CD4-positive, alpha-beta memory T cell (primary cell): ENCODE measurements at regions not wholly inside any gene's neighbourhood (a gene's known extent, or its start where the extent isn't known, plus 50 kb on each side); places are given as distances from the start of the nearest gene placed in this dataset.

ENCODE experiments used
- CTCF ChIA-PET: fragments of 350-600 bp; sonication (Branson Sonifier 250); formaldehyde crosslinking; loops from one replicate; lab custom pipeline; 2021; ENCODE audit warnings: inconsistent platforms; ENCODE audit not compliant: partially characterized antibody; lab: Charles Lee
- POLR2A ChIA-PET: fragments of 350-600 bp; sonication (Branson Sonifier 250); formaldehyde crosslinking; loops from one replicate; lab custom pipeline; 2021; ENCODE audit not compliant: partially characterized antibody; lab: Charles Lee
- DNase-seq, 5 donors: peaks; one replicate each; pipeline versions ENCODE4 v3.0.0 to v3.0.0-alpha.2; 2020 to 2022; ENCODE audit warnings: mixed read lengths in 1 of 5
- H3K27ac ChIP-seq: one replicate; pipeline ENCODE4 v1.7.0; 2013; ENCODE audit warnings: low read depth, low read length
- H3K27me3 ChIP-seq: 2 replicates; pipeline ENCODE4 v1.7.0; 2013; ENCODE audit warnings: mild to moderate bottlenecking, low read length, moderate library complexity; ENCODE audit not compliant: insufficient read depth
- H3K36me3 ChIP-seq: 2 replicates; pipeline ENCODE4 v1.7.0; 2013; ENCODE audit warnings: mild to moderate bottlenecking, low read length, moderate library complexity; ENCODE audit not compliant: insufficient read depth
- H3K4me1 ChIP-seq: 2 replicates; pipeline ENCODE4 v1.7.0; 2013; ENCODE audit warnings: mild to moderate bottlenecking, low read length, moderate library complexity; ENCODE audit not compliant: insufficient read depth
- H3K4me3 ChIP-seq, 2 donors: one replicate each; pipeline ENCODE4 v1.7.0; 2013; ENCODE audit warnings: low read length in 2 of 2, mild to moderate bottlenecking in 1 of 2
- H3K9me3 ChIP-seq, 2 donors: one replicate each; pipeline ENCODE4 v1.7.0; 2013; ENCODE audit warnings: low read length in 2 of 2, control low read depth in 1 of 2; ENCODE audit not compliant: control insufficient read depth in 1 of 2
- H3K27ac Mint-ChIP-seq, 7 donors: one replicate each; pipeline ENCODE4 v1.8.0; 2020 to 2021; ENCODE audit warnings: mixed read lengths in 7 of 7, mild to moderate bottlenecking in 6 of 7, inconsistent platforms in 3 of 7, moderate library complexity in 3 of 7
- H3K27me3 Mint-ChIP-seq, 2 donors: one replicate each; pipeline ENCODE4 v1.8.0; 2020 to 2021; ENCODE audit warnings: mixed read lengths in 2 of 2
- H3K36me3 Mint-ChIP-seq, 2 donors: one replicate each; pipeline ENCODE4 v1.8.0; 2020 to 2021; ENCODE audit warnings: mixed read lengths in 2 of 2, inconsistent platforms in 1 of 2, mild to moderate bottlenecking in 1 of 2
- H3K4me1 Mint-ChIP-seq, 4 donors: one replicate each; pipeline ENCODE4 v1.8.0; 2020 to 2021; ENCODE audit warnings: mixed read lengths in 4 of 4, mild to moderate bottlenecking in 1 of 4
- H3K4me3 Mint-ChIP-seq, 8 donors: one replicate each; pipeline ENCODE4 v1.8.0; 2020 to 2021; ENCODE audit warnings: mixed read lengths in 8 of 8, mild to moderate bottlenecking in 7 of 8, moderate library complexity in 6 of 8, inconsistent platforms in 3 of 8
- H3K9me3 Mint-ChIP-seq, 8 donors: one replicate each; pipeline ENCODE4 v1.8.0; 2020 to 2021; ENCODE audit warnings: mixed read lengths in 8 of 8, mild to moderate bottlenecking in 5 of 8, inconsistent platforms in 3 of 8, moderate library complexity in 1 of 8
- intact Hi-C: fragments of 100-400 bp; cut with micrococcal nuclease; formaldehyde crosslinking; loops from one replicate; pipeline ENCODE4 v1.15.1; 2023

DNA sequence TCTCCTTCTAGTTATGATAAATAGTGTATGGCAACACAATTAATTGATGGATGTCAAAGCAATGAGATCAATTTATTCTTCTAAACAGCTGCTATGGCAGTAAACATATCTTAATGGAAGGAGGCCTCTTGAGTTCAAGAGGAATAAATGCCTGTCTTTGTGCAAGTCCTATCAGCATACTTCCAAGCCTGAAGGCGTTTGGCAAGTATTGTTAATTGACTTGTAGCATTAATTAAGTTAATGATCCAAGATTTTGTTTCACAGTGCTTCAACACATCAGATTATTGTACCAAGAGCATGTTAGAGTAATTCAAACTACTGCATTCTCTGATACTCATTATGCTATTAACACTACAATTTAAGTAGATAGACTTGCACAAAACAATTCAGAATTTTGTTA is 144.8 kb downstream of the FAT4 start:
- no peak for DNase-seq
- Histone ChIP-seq H3K27me3 (no peaks in the 10 kb centered on the region), H3K9me3 (no peaks in the 10 kb centered on the region), H3K4me1 (no peaks in the 10 kb centered on the region), H3K36me3 (no peaks in the 10 kb centered on the region), H3K27ac (no peak overlapping the region), H3K4me3 (no peak overlapping the region)
- intact Hi-C loops: no loop called here
- Mint-ChIP-seq H3K4me3 (no peak overlapping the region), H3K27ac (no peak overlapping the region), H3K36me3 (no peaks in the 10 kb centered on the region), H3K27me3 (no peaks in the 10 kb centered on the region), H3K9me3 (peaks cover 0 to 7% (median 0%) of the 10 kb centered on the region in 8 donors), H3K4me1 (no peaks in the 10 kb centered on the region)
- ChIA-PET CTCF (no interaction called here), POLR2A (no interaction called here)

DNA sequence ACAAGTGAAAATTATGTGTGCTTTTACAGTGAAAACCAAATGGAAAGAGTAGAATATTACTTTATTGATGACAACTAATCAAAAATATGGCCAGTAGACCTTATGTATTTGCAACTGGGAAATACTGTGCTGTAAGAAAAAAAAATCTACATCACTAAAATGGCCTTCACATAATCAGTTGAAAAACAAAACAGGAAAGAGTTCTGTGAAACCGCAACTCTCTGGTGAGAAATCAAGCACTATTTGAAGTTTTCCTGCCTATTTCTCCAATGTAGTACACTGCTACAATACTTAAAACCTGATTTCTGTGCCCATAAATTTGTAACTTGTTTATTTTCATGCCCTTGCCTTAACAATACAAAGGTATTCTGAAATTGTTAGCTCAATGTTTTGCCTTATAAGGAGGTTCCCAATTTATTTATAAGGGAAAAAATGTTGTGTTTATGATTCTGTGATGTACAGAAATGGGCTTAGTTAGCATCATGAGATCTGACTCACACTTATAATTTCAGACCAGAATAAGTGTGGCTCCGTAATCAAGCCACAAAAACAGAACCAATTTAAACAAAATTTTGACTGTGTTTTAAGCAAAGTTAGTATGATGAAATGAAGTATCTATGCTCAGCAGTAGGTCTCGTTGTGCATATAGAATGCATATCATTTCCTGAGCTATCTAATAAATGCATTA is 147.1 kb downstream of the FAT4 start:
- POLR2A ChIA-PET: no interaction called here
- CTCF ChIA-PET: no interaction called here
- Histone ChIP-seq H3K4me3 (no peak overlapping the region), H3K27me3 (no peaks in the 10 kb centered on the region), H3K27ac (no peak overlapping the region), H3K36me3 (no peaks in the 10 kb centered on the region), H3K4me1 (no peaks in the 10 kb centered on the region), H3K9me3 (no peaks in the 10 kb centered on the region)
- no peak for DNase-seq
- H3K4me1 Mint-ChIP-seq: no peaks in the 10 kb centered on the region
- no peak overlapping the region for H3K27ac Mint-ChIP-seq
- peaks cover 0 to 5% (median 2%) of the 10 kb centered on the region in 8 donors for H3K9me3 Mint-ChIP-seq
- no peaks in the 10 kb centered on the region for H3K36me3 Mint-ChIP-seq
- intact Hi-C loops: no loop called here
- no peak overlapping the region for H3K4me3 Mint-ChIP-seq
- H3K27me3 Mint-ChIP-seq: no peaks in the 10 kb centered on the region

DNA sequence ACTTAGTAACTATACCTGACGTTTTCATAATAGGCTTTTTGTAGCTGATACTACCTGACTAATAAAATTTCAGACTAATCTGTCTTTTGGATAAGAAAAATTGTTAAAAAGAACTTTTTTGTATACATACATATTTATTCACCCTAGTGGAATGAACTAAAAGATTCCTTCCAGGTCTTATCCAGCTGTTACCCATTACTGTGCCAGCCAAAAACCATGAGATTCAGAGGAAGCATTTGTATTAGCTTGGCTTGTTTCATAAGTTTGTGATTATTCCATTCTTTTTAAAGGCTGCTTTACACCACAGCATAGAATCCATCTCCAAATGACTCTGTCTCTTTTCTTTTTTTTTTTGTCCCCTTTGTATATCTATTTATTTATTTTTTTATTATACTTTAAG is 149.4 kb downstream of the FAT4 start:
- Histone ChIP-seq H3K27me3 (no peaks in the 10 kb centered on the region), H3K4me3 (no peak overlapping the region), H3K4me1 (no peaks in the 10 kb centered on the region), H3K9me3 (no peaks in the 10 kb centered on the region), H3K36me3 (no peaks in the 10 kb centered on the region), H3K27ac (no peak overlapping the region)
- Mint-ChIP-seq H3K27me3 (no peaks in the 10 kb centered on the region), H3K9me3 (peaks cover 0 to 8% (median 2%) of the 10 kb centered on the region in 8 donors), H3K27ac (no peak overlapping the region), H3K36me3 (no peaks in the 10 kb centered on the region), H3K4me3 (no peak overlapping the region), H3K4me1 (no peaks in the 10 kb centered on the region)
- CTCF ChIA-PET: no interaction called here
- no peak for DNase-seq
- intact Hi-C loops: no loop called here
- POLR2A ChIA-PET: no interaction called here

DNA sequence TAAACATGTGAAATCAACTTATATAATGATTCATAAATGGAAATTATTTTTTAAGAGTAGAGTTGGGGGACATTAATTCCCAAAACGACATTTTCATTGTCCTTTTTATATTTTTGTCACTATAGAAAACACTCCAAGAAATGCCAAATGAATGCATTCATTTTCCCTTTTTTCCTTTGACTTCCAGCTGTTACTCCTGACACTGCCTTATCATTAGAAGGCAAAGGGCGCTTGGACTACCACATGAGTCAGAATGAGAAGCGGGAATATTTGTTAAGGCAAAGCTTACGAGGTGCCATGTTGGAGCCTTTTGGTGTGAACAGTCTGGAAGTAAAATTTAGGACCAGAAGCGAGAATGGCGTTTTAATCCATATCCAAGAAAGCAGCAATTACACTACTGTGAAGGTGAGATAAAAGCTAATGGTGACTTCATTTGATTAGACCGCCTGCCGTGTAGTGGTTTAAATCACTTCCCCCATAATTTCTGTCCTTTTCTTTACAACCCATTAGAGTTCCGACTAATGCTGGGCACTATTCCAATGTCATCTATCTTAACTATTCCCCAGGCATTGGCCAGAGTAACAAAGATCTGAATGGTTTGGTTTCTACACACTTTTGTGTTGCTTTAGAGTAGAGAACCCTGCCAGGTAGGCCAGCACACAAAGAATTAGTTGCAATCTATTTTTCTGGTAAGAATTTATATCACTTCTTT is 166.7 kb downstream of the FAT4 start:
- ChIA-PET POLR2A (no interaction called here), CTCF (no interaction called here)
- Histone ChIP-seq H3K9me3 (no peaks in the 10 kb centered on the region), H3K4me3 (no peak overlapping the region), H3K27me3 (no peaks in the 10 kb centered on the region), H3K4me1 (no peaks in the 10 kb centered on the region), H3K27ac (no peak overlapping the region), H3K36me3 (no peaks in the 10 kb centered on the region)
- no peak for DNase-seq
- no peaks in the 10 kb centered on the region for H3K27me3 Mint-ChIP-seq
- H3K4me3 Mint-ChIP-seq: no peak overlapping the region
- H3K4me1 Mint-ChIP-seq: no peaks in the 10 kb centered on the region
- no peak overlapping the region for H3K27ac Mint-ChIP-seq
- H3K36me3 Mint-ChIP-seq: no peaks in the 10 kb centered on the region
- H3K9me3 Mint-ChIP-seq: peaks cover 0 to 8% (median 2%) of the 10 kb centered on the region in 8 donors
- intact Hi-C loops: no loop called here

DNA sequence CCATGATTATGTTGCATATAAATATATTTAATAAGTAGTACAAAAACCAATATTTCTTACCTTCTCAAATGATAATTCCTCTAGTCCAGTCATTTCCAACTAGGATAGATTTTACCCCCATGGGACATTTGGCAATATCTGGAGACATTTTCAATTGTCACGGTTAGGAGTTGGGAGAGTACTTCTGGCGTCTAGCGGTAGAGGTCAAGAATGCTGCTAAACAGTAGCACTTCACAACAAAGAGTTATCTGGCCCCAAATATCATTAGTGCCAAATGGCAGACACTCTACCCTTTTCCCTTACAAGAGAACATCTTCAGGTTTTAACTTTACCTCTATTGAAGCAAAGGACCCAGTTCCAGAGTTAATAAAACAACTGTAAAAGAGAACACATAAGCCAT is 168.1 kb downstream of the FAT4 start:
- Mint-ChIP-seq H3K9me3 (peaks cover 0 to 8% (median 2%) of the 10 kb centered on the region in 8 donors), H3K4me3 (no peak overlapping the region), H3K27ac (no peak overlapping the region), H3K4me1 (no peaks in the 10 kb centered on the region), H3K27me3 (no peaks in the 10 kb centered on the region), H3K36me3 (no peaks in the 10 kb centered on the region)
- no peak for DNase-seq
- Histone ChIP-seq H3K36me3 (no peaks in the 10 kb centered on the region), H3K4me3 (no peak overlapping the region), H3K27me3 (no peaks in the 10 kb centered on the region), H3K27ac (no peak overlapping the region), H3K9me3 (no peaks in the 10 kb centered on the region), H3K4me1 (no peaks in the 10 kb centered on the region)
- POLR2A ChIA-PET: no interaction called here
- intact Hi-C loops: no loop called here
- CTCF ChIA-PET: no interaction called here

DNA sequence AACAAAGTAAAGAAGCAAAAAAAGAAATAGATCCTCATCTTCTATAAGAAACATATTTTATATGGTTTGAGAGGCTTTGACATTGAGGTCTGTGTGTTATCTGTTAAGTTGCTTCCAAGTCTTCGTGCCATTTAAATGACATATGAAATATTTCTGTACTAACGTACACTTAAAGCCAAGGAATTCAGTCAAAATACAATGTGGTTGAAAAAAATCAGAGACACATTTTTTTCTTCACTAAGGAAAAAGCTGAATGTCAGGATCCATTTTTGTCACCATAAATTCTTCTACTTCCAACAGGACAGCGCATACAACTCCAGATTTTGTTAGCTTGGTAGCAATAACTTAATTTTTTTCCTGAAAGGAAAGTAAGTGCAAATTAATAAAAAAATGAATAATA is 168.5 kb downstream of the FAT4 start:
- Histone ChIP-seq H3K4me3 (no peak overlapping the region), H3K27me3 (no peaks in the 10 kb centered on the region), H3K27ac (no peak overlapping the region), H3K4me1 (no peaks in the 10 kb centered on the region), H3K36me3 (no peaks in the 10 kb centered on the region), H3K9me3 (no peaks in the 10 kb centered on the region)
- Mint-ChIP-seq H3K27me3 (no peaks in the 10 kb centered on the region), H3K4me1 (no peaks in the 10 kb centered on the region), H3K4me3 (no peak overlapping the region), H3K36me3 (no peaks in the 10 kb centered on the region), H3K27ac (no peak overlapping the region), H3K9me3 (peaks cover 0 to 8% (median 4%) of the 10 kb centered on the region in 8 donors)
- ChIA-PET CTCF (no interaction called here), POLR2A (no interaction called here)
- intact Hi-C loops: no loop called here
- no peak for DNase-seq

DNA sequence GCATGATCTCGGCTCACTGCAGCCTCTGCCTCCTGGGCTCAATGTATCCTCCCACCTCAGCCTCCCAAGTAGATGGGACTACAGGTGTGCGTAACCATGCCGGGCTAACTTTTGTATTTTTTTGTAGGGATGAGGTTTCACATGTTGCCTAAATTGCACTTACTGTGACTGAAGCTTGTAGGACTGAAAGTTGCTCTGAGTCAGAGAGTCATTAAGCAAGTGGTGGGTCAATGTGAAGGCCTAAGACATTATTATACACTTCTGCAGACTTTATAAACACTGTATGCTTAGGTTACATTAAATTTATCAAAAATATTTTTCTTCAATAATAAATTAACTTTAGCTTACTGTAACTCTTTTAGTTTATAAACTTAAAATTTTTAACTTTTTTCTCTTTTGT is 170.2 kb downstream of the FAT4 start:
- Histone ChIP-seq H3K36me3 (no peaks in the 10 kb centered on the region), H3K27ac (no peak overlapping the region), H3K4me3 (no peak overlapping the region), H3K9me3 (no peaks in the 10 kb centered on the region), H3K4me1 (no peaks in the 10 kb centered on the region), H3K27me3 (no peaks in the 10 kb centered on the region)
- CTCF ChIA-PET: no interaction called here
- POLR2A ChIA-PET: no interaction called here
- no peak overlapping the region for H3K4me3 Mint-ChIP-seq
- H3K9me3 Mint-ChIP-seq: peaks cover 0 to 6% (median 3%) of the 10 kb centered on the region in 8 donors
- no peak overlapping the region for H3K27ac Mint-ChIP-seq
- no peaks in the 10 kb centered on the region for H3K27me3 Mint-ChIP-seq
- no peaks in the 10 kb centered on the region for H3K36me3 Mint-ChIP-seq
- DNase-seq: no peak
- no peaks in the 10 kb centered on the region for H3K4me1 Mint-ChIP-seq
- intact Hi-C loops: no loop called here
